SK-N-MC (cell line): ENCODE measurements at regions not wholly inside any gene's neighbourhood (a gene's known extent, or its start where the extent isn't known, plus 50 kb on each side); places are given as distances from the start of the nearest gene placed in this dataset.

Source experiments
- EZH2 ChIP-seq: fragments of 200-600 bp; sonication (generic); IDR thresholded peaks from one replicate; pipeline ENCODE4 v1.6.1; 2017; ENCODE audit warnings: antibody characterized with exemption
- FOXP2 ChIP-seq: optimal IDR thresholded peaks from 2 replicates; pipeline ENCODE3; 2011; ENCODE audit warnings: mild to moderate bottlenecking, moderate library complexity; ENCODE audit not compliant: insufficient read depth; ENCODE audit errors: extremely low read length, control extremely low read depth
- POLR2AphosphoS5 ChIP-seq: IDR thresholded peaks from 2 replicates; pipeline ENCODE4 v1.6.1; 2012; ENCODE audit warnings: mild to moderate bottlenecking, low read depth, low read length, borderline replicate concordance

GRCh38 chr6:56368491-56368890 is 121.1 kb upstream of the COL21A1 start:
- no peak for TF ChIP-seq EZH2
- no peak for TF ChIP-seq POLR2AphosphoS5
- TF ChIP-seq FOXP2, result no peak
